Lung (tissue), 11 donors: ENCODE measurements at regions not wholly inside any gene's neighbourhood (a gene's known extent, or its start where the extent isn't known, plus 50 kb on each side); places are given as distances from the start of the nearest gene placed in this dataset.

Experiments
- ATAC-seq: fragments of 200-7000 bp; cut with Tn5 transposase; one replicate; pipeline ENCODE4 v1.9.1; 2020; ENCODE audit warnings: moderate number of reproducible peaks; ENCODE audit not compliant: insufficient read depth, low FRiP score
- DNase-seq, 3 donors: peaks; one replicate each; pipeline ENCODE4 v3.0.0-alpha.2; 2013 to 2017
- H3K27ac ChIP-seq, 2 donors: one replicate each; pipeline ENCODE4 v1.5.1; 2013; ENCODE audit warnings: mild to moderate bottlenecking in 2 of 2, moderate library complexity in 2 of 2, control low read depth in 1 of 2, inconsistent platforms in 1 of 2, low read depth in 1 of 2, low read length in 1 of 2
- H3K27me3 ChIP-seq, 3 donors: one replicate each; pipeline ENCODE4 v1.5.1; 2013; ENCODE audit warnings: low read length in 2 of 3; ENCODE audit not compliant: control insufficient read depth in 3 of 3, insufficient read depth in 3 of 3
- H3K36me3 ChIP-seq, 4 donors: one replicate each; pipeline ENCODE4 v1.5.1; 2013; ENCODE audit warnings: low read length in 4 of 4, mild to moderate bottlenecking in 1 of 4, moderate library complexity in 1 of 4; ENCODE audit not compliant: control insufficient read depth in 4 of 4, insufficient read depth in 4 of 4
- H3K4me1 ChIP-seq, 5 donors: one replicate each; pipeline ENCODE4 v1.5.1; 2013; ENCODE audit warnings: low read length in 5 of 5, mild to moderate bottlenecking in 2 of 5, moderate library complexity in 1 of 5; ENCODE audit not compliant: control insufficient read depth in 5 of 5, insufficient read depth in 5 of 5
- H3K4me3 ChIP-seq: one replicate; pipeline ENCODE4 v1.5.1; 2013; ENCODE audit warnings: mild to moderate bottlenecking, control low read depth, moderate library complexity
- H3K9ac ChIP-seq, 2 donors: one replicate each; pipeline ENCODE4 v1.5.1; 2013; ENCODE audit warnings: low read length in 2 of 2, control low read depth in 1 of 2; ENCODE audit not compliant: insufficient read depth in 1 of 2
- H3K9me3 ChIP-seq, 4 donors: one replicate each; pipeline ENCODE4 v1.5.1; 2013; ENCODE audit warnings: low read length in 3 of 4, mild to moderate bottlenecking in 1 of 4, moderate library complexity in 1 of 4; ENCODE audit not compliant: control insufficient read depth in 4 of 4, insufficient read depth in 3 of 4
- CTCF ChIP-seq: IDR thresholded peaks from 2 replicates; pipeline ENCODE4 v1.5.1; 2012; ENCODE audit warnings: mild to moderate bottlenecking; ENCODE audit errors: control extremely low read depth, extremely low read depth
- WGBS, 2 donors: extraction: QIAGEN DNeasy Blood & Tissue Kit; methylation state at CpG; one replicate each; pipeline ENCODE4 v1.1.7; 2013; 5-methylcytosine and 5-hydroxymethylcytosine counted together
- donor health status: control.
- donor health status: control.
- donor health status: Bipolar disorder and iron deficiency.
- donor health status: healthy.
- donor health status: DM: yes; HTN: yes; CAD: no.

- Histone ChIP-seq H3K36me3 (peaks cover 0 to 2% (median 0%) of the 10 kb centered on the region in 4 donors), H3K4me3 (no peak overlapping the region), H3K27ac (no peak overlapping the region), H3K9me3 (no peaks in the 10 kb centered on the region), H3K9ac (peak overlapping the region in 1 of 2 donors; percentile 11), H3K27me3 (no peaks in the 10 kb centered on the region), H3K4me1 (peaks cover 0 to 41% (median 3%) of the 10 kb centered on the region in 5 donors)
- 81 to 83% methylated on average over 3 of the region's 3 CpGs for WGBS, 2 donors
- no peak for ATAC-seq
- no peak for TF ChIP-seq CTCF
- peak in 2 of 3 donors; percentile 81 to 84 for DNase-seq
Observed at GRCh38 chr5:168062239-168062638, 229.2 kb upstream of the WWC1 start.

DNA sequence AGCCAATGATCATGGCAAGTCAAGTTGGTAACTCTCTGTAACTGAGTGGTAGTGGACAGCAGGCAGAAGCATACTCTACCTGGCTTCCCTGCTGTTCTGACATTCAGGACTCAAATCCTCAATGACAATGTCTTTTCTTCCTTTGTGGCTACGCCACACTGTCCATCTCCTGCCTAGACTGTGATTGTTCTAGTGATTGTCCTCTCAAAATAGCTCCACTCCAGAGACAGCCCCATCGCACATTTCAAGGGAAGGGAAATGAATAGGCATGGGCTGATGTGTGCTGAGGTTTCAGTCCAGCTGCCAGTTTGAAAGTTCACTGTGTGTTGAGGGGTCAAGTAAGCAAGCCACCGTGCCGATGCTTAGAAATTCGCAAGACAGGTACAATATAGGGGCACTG is 227.0 kb upstream of the WWC1 start:
- peaks cover 0 to 2% (median 0%) of the 10 kb centered on the region in 4 donors for H3K36me3 ChIP-seq
- H3K9ac ChIP-seq: no peak overlapping the region
- peaks cover 0 to 35% (median 3%) of the 10 kb centered on the region in 5 donors for H3K4me1 ChIP-seq
- ATAC-seq (no peak), DNase-seq (no peak)
- H3K27me3 ChIP-seq: no peaks in the 10 kb centered on the region
- H3K4me3 ChIP-seq: no peak overlapping the region
- 82 to 83% methylated on average over 5 of the region's 5 CpGs for WGBS, 2 donors
- no peak for TF ChIP-seq CTCF
- H3K9me3 ChIP-seq: no peaks in the 10 kb centered on the region
- no peak overlapping the region for H3K27ac ChIP-seq

DNA sequence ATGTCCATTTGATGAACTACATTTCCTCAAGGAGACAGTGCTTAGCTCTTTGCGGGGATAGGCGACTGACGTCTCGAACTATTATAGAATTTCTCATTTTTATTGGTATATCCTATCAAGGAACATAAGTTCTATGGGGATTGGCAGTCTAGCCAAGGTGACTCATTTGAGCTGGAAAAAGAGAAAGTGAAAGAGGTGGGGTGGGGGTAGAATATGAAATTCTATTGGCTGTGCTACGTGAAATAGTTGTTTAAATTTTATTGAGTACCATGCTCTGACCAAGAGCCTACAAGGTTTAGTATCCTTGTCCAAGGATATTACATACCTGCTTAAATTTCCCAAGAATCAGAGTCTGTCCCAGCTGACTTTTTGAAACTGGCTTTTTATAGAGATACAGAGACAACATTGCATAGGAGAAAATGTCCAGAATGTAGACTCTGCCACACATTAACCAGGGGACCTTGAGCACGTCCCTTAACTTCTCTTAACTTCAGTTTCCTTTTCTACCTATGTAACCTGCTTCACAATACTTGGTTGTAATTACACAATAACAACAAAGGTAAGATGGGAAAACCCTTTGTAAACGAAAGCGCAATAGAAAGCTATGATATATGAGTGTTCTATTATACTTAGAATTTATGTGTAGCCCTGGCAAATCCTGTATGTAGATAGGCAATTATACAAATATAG is 226.4 kb upstream of the WWC1 start:
- H3K9me3 ChIP-seq: no peaks in the 10 kb centered on the region
- H3K36me3 ChIP-seq: no peaks in the 10 kb centered on the region
- H3K27me3 ChIP-seq: no peaks in the 10 kb centered on the region
- WGBS, 2 donors: 88 to 90% methylated on average over 8 of the region's 8 CpGs
- H3K4me1 ChIP-seq: peaks cover 0 to 29% (median 3%) of the 10 kb centered on the region in 5 donors
- no peak overlapping the region for H3K4me3 ChIP-seq
- no peak overlapping the region for H3K27ac ChIP-seq
- ATAC-seq (no peak), DNase-seq (no peak)
- no peak overlapping the region for H3K9ac ChIP-seq
- no peak for TF ChIP-seq CTCF
